Fibroblast of the aortic adventitia (primary cell): ENCODE measurements at regions not wholly inside any gene's neighbourhood (a gene's known extent, or its start where the extent isn't known, plus 50 kb on each side); places are given as distances from the start of the nearest gene placed in this dataset.

Experiments used
- DNase-seq: peaks from one replicate; pipeline ENCODE4 v3.0.0-alpha.2; 2010; ENCODE audit warnings: low read depth
- H3K4me3 ChIP-seq: 2 replicates; pipeline ENCODE4 v1.5.1; 2011; ENCODE audit warnings: low read depth, mild to moderate bottlenecking, control low read depth, low read length, moderate library complexity
- CTCF ChIP-seq: IDR thresholded peaks from 2 replicates; pipeline ENCODE4 v1.5.1; 2011; ENCODE audit warnings: mild to moderate bottlenecking, low read length, control low read depth, inconsistent platforms; ENCODE audit not compliant: insufficient read depth

GRCh38 chr2:120520929-120521912 is 175.3 kb downstream of the INHBB start:
- peak; percentile 97 for TF ChIP-seq CTCF
- peak; percentile 44 for DNase-seq
- H3K4me3 ChIP-seq = no peak overlapping the region

- no peak for TF ChIP-seq CTCF
- H3K4me3 ChIP-seq = no peak overlapping the region
- DNase-seq = peak; percentile 41
These were observed 176.3 kb downstream of the INHBB start for GRCh38 chr2:120522151-120522751.

GRCh38 chr2:120523766-120524165 is 177.8 kb downstream of the INHBB start:
- no peak for DNase-seq
- no peak for TF ChIP-seq CTCF
- no peak overlapping the region for H3K4me3 ChIP-seq

GRCh38 chr2:120524174-120524573 is 178.2 kb downstream of the INHBB start:
- TF ChIP-seq CTCF = no peak
- no peak overlapping the region for H3K4me3 ChIP-seq
- no peak for DNase-seq

GRCh38 chr2:120525056-120526046 is 179.4 kb downstream of the INHBB start:
- no peak overlapping the region for H3K4me3 ChIP-seq
- TF ChIP-seq CTCF = no peak
- DNase-seq = no peak

GRCh38 chr2:120526047-120526562 is 180.2 kb downstream of the INHBB start:
- DNase-seq = no peak
- no peak overlapping the region for H3K4me3 ChIP-seq
- TF ChIP-seq CTCF = no peak
